ENCODE measurements at regions not wholly inside any gene's neighbourhood (a gene's known extent, or its start where the extent isn't known, plus 50 kb on each side); places are given as distances from the start of the nearest gene placed in this dataset.

DNA sequence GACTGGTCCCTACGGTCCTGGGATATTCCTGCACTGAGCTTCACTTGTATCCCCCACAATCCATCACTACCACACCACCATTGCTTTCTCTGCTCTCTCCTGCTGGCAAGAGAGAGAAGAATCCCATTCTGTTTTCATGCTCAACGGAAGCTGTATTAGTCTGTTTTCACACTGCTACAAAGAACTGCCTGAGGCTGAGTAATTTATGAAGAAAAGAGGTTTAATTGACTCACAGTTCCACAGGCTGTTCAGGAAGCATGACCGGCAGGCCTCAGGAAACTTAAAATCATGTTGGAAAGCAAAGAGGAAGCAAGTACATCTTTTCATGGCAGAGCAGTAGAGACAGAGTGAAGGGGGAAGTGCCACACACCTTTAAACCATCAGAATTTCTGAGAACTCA lies 260.4 kb upstream of the LYZL1 start:
- TF ChIP-seq, protein P1, sequence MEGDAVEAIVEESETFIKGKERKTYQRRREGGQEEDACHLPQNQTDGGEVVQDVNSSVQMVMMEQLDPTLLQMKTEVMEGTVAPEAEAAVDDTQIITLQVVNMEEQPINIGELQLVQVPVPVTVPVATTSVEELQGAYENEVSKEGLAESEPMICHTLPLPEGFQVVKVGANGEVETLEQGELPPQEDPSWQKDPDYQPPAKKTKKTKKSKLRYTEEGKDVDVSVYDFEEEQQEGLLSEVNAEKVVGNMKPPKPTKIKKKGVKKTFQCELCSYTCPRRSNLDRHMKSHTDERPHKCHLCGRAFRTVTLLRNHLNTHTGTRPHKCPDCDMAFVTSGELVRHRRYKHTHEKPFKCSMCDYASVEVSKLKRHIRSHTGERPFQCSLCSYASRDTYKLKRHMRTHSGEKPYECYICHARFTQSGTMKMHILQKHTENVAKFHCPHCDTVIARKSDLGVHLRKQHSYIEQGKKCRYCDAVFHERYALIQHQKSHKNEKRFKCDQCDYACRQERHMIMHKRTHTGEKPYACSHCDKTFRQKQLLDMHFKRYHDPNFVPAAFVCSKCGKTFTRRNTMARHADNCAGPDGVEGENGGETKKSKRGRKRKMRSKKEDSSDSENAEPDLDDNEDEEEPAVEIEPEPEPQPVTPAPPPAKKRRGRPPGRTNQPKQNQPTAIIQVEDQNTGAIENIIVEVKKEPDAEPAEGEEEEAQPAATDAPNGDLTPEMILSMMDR (IDR thresholded peaks at IDR 0.05) = no peak
- TF ChIP-seq POLR2A (IDR thresholded peaks at IDR 0.05) = no peak
